ENCODE measurements at regions not wholly inside any gene's neighbourhood (a gene's known extent, or its start where the extent isn't known, plus 50 kb on each side); places are given as distances from the start of the nearest gene placed in this dataset.

- no peak for TF ChIP-seq ATF3 (IDR thresholded peaks at IDR 0.05)
These were observed 78.9 kb downstream of the OR2K2 start (continued) for GRCh38 chr9:111250875-111251842.

GRCh38 chr9:111237447-111237846 is 92.6 kb downstream of the OR2K2 start:
- Histone ChIP-seq H3K27me3 (ENCODE audit: control insufficient read depth in 4 of 4, insufficient read depth in 4 of 4, low read length in 3 of 4) (no peaks in the 10 kb centered on the region), H3K36me3 (ENCODE audit: control insufficient read depth in 4 of 4, insufficient read depth in 3 of 4, low read depth in 1 of 4, low read length in 3 of 4) (no peaks in the 10 kb centered on the region), H3K4me3 (ENCODE audit: low read depth in 1 of 3, low read length in 3 of 3) (no peak overlapping the region), H3K9ac (ENCODE audit: low read depth in 1 of 2, low read length in 2 of 2) (no peak overlapping the region), H3K9me3 (ENCODE audit: control insufficient read depth in 4 of 4, low read length in 3 of 4) (no peaks in the 10 kb centered on the region), H3K27ac (ENCODE audit: low read depth in 1 of 2, low read length in 2 of 2) (no peak overlapping the region), H3K4me1 (ENCODE audit: control insufficient read depth in 4 of 4, insufficient read depth in 4 of 4, low read length in 3 of 4) (no peaks in the 10 kb centered on the region)
- DNase-seq (ENCODE audit: low spot score): no peak
- WGBS: 78% methylated on average over 1 of the region's 1 CpG
- TF ChIP-seq RAD21 (IDR thresholded peaks at IDR 0.05): no peak
- no peak for TF ChIP-seq NR2F2 (IDR thresholded peaks at IDR 0.05)
- TF ChIP-seq HNF4A (conservative IDR thresholded peaks at IDR 0.05): no peak
- TF ChIP-seq FOXA1 (IDR thresholded peaks at IDR 0.05): no peak
- no peak for TF ChIP-seq TAF1 (conservative IDR thresholded peaks at IDR 0.05)
- TF ChIP-seq FOXA2 (IDR thresholded peaks at IDR 0.05): no peak
- no peak for TF ChIP-seq RXRA (IDR thresholded peaks at IDR 0.05)
- TF ChIP-seq ZBTB33 (IDR thresholded peaks at IDR 0.05): no peak
- TF ChIP-seq HNF4G (IDR thresholded peaks at IDR 0.05): no peak
- TF ChIP-seq REST (IDR thresholded peaks at IDR 0.05): no peak
- TF ChIP-seq ATF3 (IDR thresholded peaks at IDR 0.05): no peak
- no peak for TF ChIP-seq GABPA (IDR thresholded peaks at IDR 0.05 in 1 of 2, conservative IDR thresholded peaks at IDR 0.05 in 1 of 2)
- no peak for TF ChIP-seq JUND (IDR thresholded peaks at IDR 0.05)
- no peak for TF ChIP-seq CTCF (IDR thresholded peaks at IDR 0.05; ENCODE audit: low read depth, low read length, missing input control)
- no peak for TF ChIP-seq EGR1 (IDR thresholded peaks at IDR 0.05; ENCODE audit: low read depth in 2 of 2)
- no peak for TF ChIP-seq SP1 (IDR thresholded peaks at IDR 0.05)

All from liver (tissue), 8 donors.